Tibial nerve (tissue), 4 donors: ENCODE measurements at regions not wholly inside any gene's neighbourhood (a gene's known extent, or its start where the extent isn't known, plus 50 kb on each side); places are given as distances from the start of the nearest gene placed in this dataset.

Source experiments
- DNase-seq, 2 donors: peaks; one replicate each; pipeline ENCODE4 v3.0.0-alpha.2; 2019; ENCODE audit warnings: low spot score in 2 of 2
- H3K27ac ChIP-seq, 4 donors: fragments of 200-600 bp; sonication (generic) in 3 of 4; one replicate each; pipeline ENCODE4 v1.5.1; 2017 to 2019; ENCODE audit warnings: mild to moderate bottlenecking in 1 of 4
- H3K27me3 ChIP-seq, 2 donors: fragments of 200-600 bp; sonication (generic) in 1 of 2; one replicate each; pipeline versions ENCODE4 v1.5.1 to v1.6.0; 2017 to 2019
- H3K36me3 ChIP-seq, 3 donors: fragments of 200-600 bp; sonication (generic); one replicate each; pipeline ENCODE4 v1.5.1; 2018 to 2019
- H3K4me1 ChIP-seq, 4 donors: fragments of 200-600 bp; sonication (generic) in 3 of 4; one replicate each; pipeline ENCODE4 v1.5.1; 2017 to 2019
- H3K4me3 ChIP-seq, 4 donors: fragments of 200-600 bp; sonication (generic) in 3 of 4; one replicate each; pipeline ENCODE4 v1.5.1; 2017 to 2019; ENCODE audit warnings: mild to moderate bottlenecking in 1 of 4, moderate library complexity in 1 of 4
- H3K9me3 ChIP-seq, 4 donors: fragments of 200-600 bp; sonication (generic) in 3 of 4; one replicate each; pipeline ENCODE4 v1.5.1; 2017 to 2019
- CTCF ChIP-seq, 5 experiments: fragments of 200-600 bp in 3 of 5; fragments of 450-650 bp in 2 of 5; sonication (generic) in 3 of 5; IDR thresholded peaks; one replicate each; pipeline ENCODE4 v1.5.1; 2016 to 2019; ENCODE audit warnings: antibody characterized with exemption in 5 of 5, mild to moderate bottlenecking in 3 of 5, moderate library complexity in 2 of 5
- EP300 ChIP-seq, 2 donors: sonication (generic); formaldehyde crosslinking; IDR thresholded peaks; one replicate each; pipeline ENCODE4 v1.6.1; 2017; ENCODE audit warnings: antibody characterized with exemption in 2 of 2, mild to moderate bottlenecking in 1 of 2
- POLR2A ChIP-seq, 2 donors: fragments of 450-650 bp; IDR thresholded peaks; one replicate each; pipeline ENCODE4 v1.6.1; 2017; ENCODE audit warnings: antibody characterized with exemption in 2 of 2, mild to moderate bottlenecking in 2 of 2, moderate library complexity in 2 of 2
- WGBS, 2 donors: methylation state at CpG; one replicate each; pipeline ENCODE4 v1.1.5; 2018; 5-methylcytosine and 5-hydroxymethylcytosine counted together

GRCh38 chr7:145978769-145979168, 137.8 kb upstream of the CNTNAP2 start:
- 73 to 81% methylated on average over 1 of the region's 1 CpG for WGBS, 2 donors

GRCh38 chr7:145959981-145960380, 156.6 kb upstream of the CNTNAP2 start:
- no peak for DNase-seq
- TF ChIP-seq EP300 (IDR thresholded peaks at IDR 0.05) (no peak), CTCF (IDR thresholded peaks at IDR 0.05) (no peak), POLR2A (IDR thresholded peaks at IDR 0.05) (no peak)
- H3K27ac ChIP-seq: no peak overlapping the region
- no peak overlapping the region for H3K4me3 ChIP-seq
- H3K4me1 ChIP-seq: no peaks in the 10 kb centered on the region
- 79 to 80% methylated on average over 4 of the region's 4 CpGs for WGBS, 2 donors
- no peaks in the 10 kb centered on the region for H3K27me3 ChIP-seq
- H3K36me3 ChIP-seq: no peaks in the 10 kb centered on the region
- no peaks in the 10 kb centered on the region for H3K9me3 ChIP-seq

More at GRCh38 chr7:145978769-145979168, 137.8 kb upstream of the CNTNAP2 start:
- H3K4me3 ChIP-seq: no peak overlapping the region
- TF ChIP-seq CTCF (IDR thresholded peaks at IDR 0.05) (no peak), POLR2A (IDR thresholded peaks at IDR 0.05) (no peak), EP300 (IDR thresholded peaks at IDR 0.05) (no peak)
- H3K27ac ChIP-seq: no peak overlapping the region
- no peaks in the 10 kb centered on the region for H3K27me3 ChIP-seq
- H3K36me3 ChIP-seq: no peaks in the 10 kb centered on the region
- H3K9me3 ChIP-seq: no peaks in the 10 kb centered on the region
- DNase-seq: no peak
- no peaks in the 10 kb centered on the region for H3K4me1 ChIP-seq

- no peak for DNase-seq
- 69 to 71% methylated on average over 2 of the region's 2 CpGs for WGBS, 2 donors
- H3K27ac ChIP-seq: no peak overlapping the region
- H3K4me3 ChIP-seq: no peak overlapping the region
- no peaks in the 10 kb centered on the region for H3K36me3 ChIP-seq
- TF ChIP-seq CTCF (IDR thresholded peaks at IDR 0.05): no peak
- no peak for TF ChIP-seq POLR2A (IDR thresholded peaks at IDR 0.05)
- no peaks in the 10 kb centered on the region for H3K27me3 ChIP-seq
- H3K4me1 ChIP-seq: no peaks in the 10 kb centered on the region
- H3K9me3 ChIP-seq: no peaks in the 10 kb centered on the region
Measured at GRCh38 chr7:145957160-145957890, 159.3 kb upstream of the CNTNAP2 start.

GRCh38 chr7:145951566-145951965, 165.0 kb upstream of the CNTNAP2 start:
- Histone ChIP-seq H3K9me3 (peaks cover 0 to 5% (median 0%) of the 10 kb centered on the region in 4 donors), H3K4me3 (no peak overlapping the region), H3K4me1 (no peaks in the 10 kb centered on the region), H3K27me3 (no peaks in the 10 kb centered on the region), H3K36me3 (no peaks in the 10 kb centered on the region), H3K27ac (no peak overlapping the region)
- no peak for TF ChIP-seq POLR2A (IDR thresholded peaks at IDR 0.05)
- TF ChIP-seq EP300 (IDR thresholded peaks at IDR 0.05): no peak
- DNase-seq: no peak
- 97 to 98% methylated on average over 1 of the region's 1 CpG for WGBS, 2 donors

GRCh38 chr7:145928937-145929336, 187.7 kb upstream of the CNTNAP2 start:
- no peaks in the 10 kb centered on the region for H3K4me1 ChIP-seq
- 41 to 45% methylated on average over 1 of the region's 1 CpG for WGBS, 2 donors
- no peaks in the 10 kb centered on the region for H3K36me3 ChIP-seq
- TF ChIP-seq POLR2A (IDR thresholded peaks at IDR 0.05) (no peak), EP300 (IDR thresholded peaks at IDR 0.05) (no peak), CTCF (IDR thresholded peaks at IDR 0.05) (no peak)
- no peak overlapping the region for H3K4me3 ChIP-seq
- H3K27ac ChIP-seq: no peak overlapping the region
- H3K27me3 ChIP-seq: no peaks in the 10 kb centered on the region
- no peak for DNase-seq
- H3K9me3 ChIP-seq: no peaks in the 10 kb centered on the region
